HG03521 (cell line): ENCODE measurements at regions not wholly inside any gene's neighbourhood (a gene's known extent, or its start where the extent isn't known, plus 50 kb on each side); places are given as distances from the start of the nearest gene placed in this dataset.

Experiments
- ATAC-seq: cut with Tn5 transposase; IDR thresholded peaks from one replicate; pipeline ENCODE4 v1.9.1; 2021; ENCODE audit warnings: mild to moderate bottlenecking, moderate library complexity; ENCODE audit not compliant: unreplicated experiment

DNA sequence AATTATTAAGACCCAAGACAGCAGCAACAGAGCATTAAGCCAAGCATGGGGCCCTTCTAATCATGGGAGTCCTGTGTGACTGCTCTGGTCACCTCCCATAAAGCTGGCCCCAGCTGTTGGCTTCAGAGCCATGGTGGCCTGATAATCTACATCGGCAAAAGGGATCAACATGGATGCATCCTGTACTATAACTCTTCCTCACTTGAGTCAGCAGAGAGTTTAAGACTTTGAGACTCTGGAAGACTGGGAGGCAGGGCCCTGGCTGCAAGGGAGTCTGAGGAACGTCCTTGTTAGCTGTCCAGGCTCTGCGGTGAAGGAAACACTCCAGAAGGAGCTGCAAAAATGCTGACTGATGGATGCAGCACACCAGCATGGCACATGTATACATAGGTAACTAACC lies 95.0 kb upstream of the KIAA1217 start:
- ATAC-seq: no peak

- ATAC-seq: no peak
These were observed 94.4 kb upstream of the KIAA1217 start for GRCh38 chr10:24114556-24114955.

GRCh38 chr10:24115403-24115802 lies 93.5 kb upstream of the KIAA1217 start:
- no peak for ATAC-seq

- no peak for ATAC-seq
These were observed 90.7 kb upstream of the KIAA1217 start for GRCh38 chr10:24118246-24118645.

DNA sequence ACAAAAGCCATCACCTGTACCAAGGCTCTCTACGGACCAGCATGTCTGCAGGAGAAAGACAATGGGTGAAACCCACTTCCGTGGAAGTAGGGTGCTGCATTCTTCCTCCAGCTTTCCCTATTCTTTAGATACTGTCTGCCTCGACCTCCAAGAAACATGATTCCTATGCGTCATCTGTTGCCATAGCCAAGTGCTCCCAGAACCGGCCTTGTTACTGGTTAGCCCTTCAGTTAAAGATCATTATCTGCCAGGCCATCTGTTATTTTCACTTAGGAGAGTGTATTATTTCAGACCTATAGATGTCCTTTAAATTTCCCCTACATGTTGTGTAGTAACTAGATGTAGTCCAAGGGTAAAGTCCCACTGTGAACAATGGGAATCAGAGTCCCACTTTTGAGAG lies 89.0 kb upstream of the KIAA1217 start:
- no peak for ATAC-seq

DNA sequence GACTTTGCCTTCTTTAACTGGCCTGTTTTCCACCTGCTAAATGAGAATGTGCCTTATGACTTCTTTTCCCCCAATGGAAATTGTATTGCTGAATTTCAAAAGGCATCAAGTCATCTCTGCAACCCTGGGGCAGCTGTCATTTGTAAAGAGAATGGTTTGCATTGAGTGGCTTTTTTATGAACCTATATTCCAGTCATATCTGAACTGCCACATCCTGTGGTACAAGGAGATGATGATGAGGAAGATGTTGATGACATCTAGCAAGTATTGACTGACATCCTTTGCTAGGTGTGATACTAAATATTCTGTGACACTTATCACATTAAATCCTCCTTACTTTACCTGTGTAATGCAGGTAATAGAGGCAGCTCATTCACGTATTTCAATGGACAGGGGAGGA lies 88.3 kb upstream of the KIAA1217 start:
- no peak for ATAC-seq

DNA sequence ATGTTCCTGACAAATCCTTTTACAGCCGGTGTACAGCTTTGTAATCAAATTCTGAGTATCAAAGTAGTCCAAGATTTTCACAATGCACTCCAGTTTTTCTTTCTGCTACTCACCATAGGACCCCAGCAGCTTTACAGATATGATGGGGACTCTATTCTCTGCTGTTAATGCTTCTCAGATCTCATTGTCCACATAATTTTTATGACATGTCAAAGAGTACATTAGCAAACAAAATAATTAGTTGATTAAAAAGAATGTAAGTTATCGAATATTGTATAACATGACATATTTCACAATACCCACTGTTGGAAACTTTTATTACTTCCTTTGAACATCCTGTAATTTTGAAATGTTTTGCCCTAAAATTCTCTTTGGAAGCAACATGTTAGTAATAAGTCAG lies 81.4 kb upstream of the KIAA1217 start:
- ATAC-seq: no peak

- ATAC-seq: no peak
These were observed 80.7 kb upstream of the KIAA1217 start for GRCh38 chr10:24128066-24128730.

DNA sequence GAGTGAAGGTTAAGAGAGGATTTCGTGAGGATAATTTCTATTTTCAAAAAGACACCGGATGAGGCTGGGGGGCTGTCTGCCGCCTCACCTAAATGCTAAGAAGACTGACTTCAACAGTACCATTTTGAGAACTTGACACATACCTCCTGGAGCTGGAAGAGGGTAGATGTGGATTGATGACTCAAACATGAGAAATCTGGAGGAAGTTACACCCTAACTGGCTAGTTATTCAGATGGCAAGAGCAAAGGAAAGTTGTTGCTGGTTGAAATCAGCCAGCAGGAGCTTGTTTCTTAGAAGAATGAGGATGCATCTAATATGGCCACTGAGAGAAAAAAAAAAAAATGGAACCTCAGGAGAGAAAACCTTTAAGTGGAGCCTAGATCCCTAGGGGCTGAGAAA lies 76.2 kb upstream of the KIAA1217 start:
- ATAC-seq: no peak

DNA sequence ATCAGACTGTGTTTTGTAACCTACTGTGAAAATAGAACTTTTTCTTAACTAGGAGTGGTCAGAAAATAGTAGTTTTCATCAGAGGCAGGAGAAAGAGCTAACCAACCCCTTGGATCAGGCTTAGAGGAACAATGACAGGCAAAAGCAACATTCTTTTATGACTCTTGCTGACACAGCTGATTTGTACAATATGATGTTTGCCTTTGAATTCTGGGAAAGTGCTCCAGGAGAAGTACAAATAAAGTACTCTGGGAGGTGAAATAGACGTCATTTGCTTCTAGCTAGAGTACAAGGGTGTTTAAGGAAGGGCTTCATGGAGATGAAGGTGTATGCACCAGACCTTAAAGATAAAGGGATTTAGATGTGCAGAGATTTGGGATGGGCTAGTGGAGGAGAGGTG lies 75.1 kb upstream of the KIAA1217 start:
- ATAC-seq: no peak

DNA sequence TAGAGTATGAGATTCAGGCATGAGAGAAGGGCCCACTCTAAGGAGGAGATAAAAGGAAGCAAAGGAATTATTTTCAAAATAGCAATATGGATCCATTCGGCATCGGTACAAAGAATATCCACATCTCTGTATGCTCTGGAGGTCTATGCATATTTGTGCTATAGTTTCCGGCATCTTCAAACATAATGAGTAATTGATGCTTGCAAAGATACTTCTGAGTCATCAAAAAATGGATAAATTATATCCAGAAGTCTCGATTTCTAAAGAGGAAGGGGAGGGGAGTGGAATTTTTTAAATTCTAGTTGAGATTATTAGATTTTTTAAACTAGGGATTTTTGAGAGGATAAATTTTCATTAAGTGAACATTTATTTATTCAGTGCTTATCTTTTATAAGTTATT lies 72.9 kb upstream of the KIAA1217 start:
- ATAC-seq: no peak

GRCh38 chr10:24147321-24147720 lies 61.6 kb upstream of the KIAA1217 start:
- ATAC-seq: no peak

- ATAC-seq: no peak
These were observed 59.3 kb upstream of the KIAA1217 start for GRCh38 chr10:24149640-24150039.

GRCh38 chr10:24150853-24151252 lies 58.1 kb upstream of the KIAA1217 start:
- no peak for ATAC-seq

DNA sequence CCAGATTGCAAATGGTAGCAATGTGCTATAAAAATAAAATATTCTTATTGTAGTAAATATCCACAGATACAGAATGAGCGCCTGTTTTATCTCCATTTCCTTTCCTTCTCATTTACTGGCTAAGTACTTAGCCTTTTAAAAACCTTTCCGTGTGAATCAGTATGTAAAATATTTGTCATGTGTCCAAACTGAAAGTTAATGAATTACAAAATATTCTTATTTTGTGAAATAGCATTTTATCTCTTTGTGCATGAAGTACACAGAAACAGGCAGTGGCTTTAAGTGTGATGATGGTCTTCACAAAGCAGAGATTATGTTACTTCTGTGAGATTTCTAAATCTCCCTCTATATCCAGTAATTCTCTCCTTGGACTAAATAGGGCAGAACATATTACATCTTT lies 56.7 kb upstream of the KIAA1217 start:
- no peak for ATAC-seq

DNA sequence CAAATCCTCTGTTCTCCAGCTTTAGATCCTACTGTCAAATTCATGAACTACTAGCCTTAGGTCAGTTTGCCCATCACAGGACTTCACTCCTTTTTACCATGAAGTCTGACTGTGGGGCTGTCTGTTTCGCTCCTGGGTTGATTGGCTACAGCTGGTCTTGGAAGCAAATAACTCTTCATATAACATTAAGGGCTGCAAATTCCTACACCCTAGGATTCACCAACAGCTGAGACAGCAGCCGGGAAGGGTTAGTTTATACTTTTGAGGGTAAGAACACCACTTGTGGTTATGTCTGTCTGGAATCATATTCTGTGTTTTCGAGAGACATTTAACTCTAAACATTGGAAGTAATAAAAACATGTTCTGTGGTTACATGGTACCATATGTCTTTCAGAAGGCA lies 55.9 kb upstream of the KIAA1217 start:
- no peak for ATAC-seq

DNA sequence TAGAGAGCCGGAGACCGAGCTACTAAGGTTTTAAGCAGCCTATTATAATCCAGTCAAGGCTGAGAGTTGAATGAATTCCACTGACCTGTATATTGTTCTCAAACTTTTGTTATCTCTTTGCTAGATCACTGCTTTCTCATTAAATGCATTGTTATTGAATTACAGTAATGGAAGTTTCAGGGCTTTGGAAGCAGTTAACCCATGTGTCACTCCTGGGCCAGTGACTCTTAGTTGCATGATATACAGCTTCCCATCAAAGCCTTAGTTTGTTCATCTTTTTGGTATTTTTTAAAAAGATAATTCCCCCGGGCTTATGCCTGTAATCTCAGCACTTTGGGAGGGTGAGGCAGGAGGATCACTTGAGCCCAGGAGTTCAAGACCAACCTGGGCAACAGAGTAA lies 55.4 kb upstream of the KIAA1217 start:
- ATAC-seq: no peak

- ATAC-seq: no peak
These were observed 52.3 kb upstream of the KIAA1217 start for GRCh38 chr10:24156686-24157085.

DNA sequence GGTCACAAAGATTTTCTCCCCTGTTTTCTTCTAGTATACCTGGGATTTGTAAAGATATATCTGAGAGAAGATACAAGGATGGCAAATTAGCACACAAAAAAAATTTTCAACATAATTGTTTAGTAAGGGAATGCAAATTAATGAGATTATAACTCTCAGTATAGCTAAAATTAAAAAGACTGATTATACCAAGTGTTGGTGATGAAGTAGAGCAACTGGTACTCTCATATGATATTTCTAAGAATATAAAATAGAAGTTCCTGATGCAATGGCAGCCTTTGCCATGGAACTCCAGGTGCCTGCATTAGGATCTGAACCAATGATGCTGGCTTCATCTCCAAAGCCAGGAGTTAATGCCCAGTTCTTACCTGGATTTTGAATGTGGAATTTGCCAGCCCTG lies 51.4 kb upstream of the KIAA1217 start:
- no peak for ATAC-seq
